ENCODE measurements at regions not wholly inside any gene's neighbourhood (a gene's known extent, or its start where the extent isn't known, plus 50 kb on each side); places are given as distances from the start of the nearest gene placed in this dataset.

DNA sequence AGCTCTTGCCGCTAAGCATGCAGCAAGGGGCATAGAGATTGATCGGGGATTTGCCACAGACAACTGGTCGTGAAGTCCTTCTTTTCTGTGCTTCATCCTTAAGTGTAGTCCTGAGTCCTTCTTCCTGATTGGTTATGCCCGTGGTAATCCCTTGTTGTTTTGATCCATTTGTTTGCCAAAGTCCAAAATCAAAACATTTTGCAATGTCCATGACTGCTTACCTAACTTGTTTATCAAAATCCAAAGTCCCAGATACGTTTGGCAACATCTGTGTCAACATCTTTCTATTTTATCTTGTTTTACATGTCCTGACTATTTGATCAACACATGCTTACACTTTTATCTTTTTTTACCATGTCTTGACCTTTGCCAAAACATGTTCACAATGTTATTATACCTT is 229.0 kb upstream of the ZNF804A start:
- Histone ChIP-seq H3K27me3 (ENCODE audit: control insufficient read depth, insufficient read depth, low read length) (no peaks in the 10 kb centered on the region), H3K4me1 (ENCODE audit: control insufficient read depth in 2 of 3, insufficient read depth in 2 of 3, low read depth in 1 of 3, low read length in 3 of 3) (no peaks in the 10 kb centered on the region), H3K27ac (ENCODE audit: low read depth in 2 of 2, low read length in 2 of 2) (no peak overlapping the region), H3K9ac (ENCODE audit: low read length in 3 of 3) (no peak overlapping the region), H3K36me3 (ENCODE audit: control insufficient read depth in 2 of 3, insufficient read depth in 3 of 3, low read length in 3 of 3) (no peaks in the 10 kb centered on the region), H3K9me3 (ENCODE audit: control insufficient read depth in 2 of 3, insufficient read depth in 1 of 3, low read length in 3 of 3) (no peaks in the 10 kb centered on the region), H3K4me3 (ENCODE audit: low read length in 3 of 3) (no peak overlapping the region)
- intact Hi-C loops (cut with DNase I) = no loop called here
- no peak for TF ChIP-seq CTCF (IDR thresholded peaks at IDR 0.05; ENCODE audit: borderline replicate concordance, extremely low read depth, insufficient read depth)
- FAIRE-seq = no peak
- no peak for DNase-seq

DNA sequence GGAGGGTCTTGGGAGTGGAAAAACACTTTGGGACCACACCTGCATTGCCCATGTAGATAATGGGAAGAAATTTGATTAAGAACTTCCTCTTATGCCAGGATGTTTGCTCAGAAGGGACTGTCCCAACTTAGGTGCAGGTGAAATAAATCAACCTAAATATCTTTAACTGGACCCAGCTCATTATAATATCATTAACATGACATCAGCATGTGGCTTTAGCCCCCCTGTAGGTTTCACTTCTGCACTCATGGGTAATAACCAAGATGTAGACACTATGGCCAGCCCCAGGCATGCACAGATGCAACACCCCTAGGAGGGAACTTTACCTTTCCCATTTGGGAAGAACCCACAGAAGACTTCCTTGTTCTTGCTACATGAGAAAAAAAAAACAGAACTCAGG is 227.4 kb upstream of the ZNF804A start:
- Histone ChIP-seq H3K27me3 (ENCODE audit: control insufficient read depth, insufficient read depth, low read length) (no peaks in the 10 kb centered on the region), H3K4me3 (ENCODE audit: low read length in 3 of 3) (no peak overlapping the region), H3K36me3 (ENCODE audit: control insufficient read depth in 2 of 3, insufficient read depth in 3 of 3, low read length in 3 of 3) (no peaks in the 10 kb centered on the region), H3K9me3 (ENCODE audit: control insufficient read depth in 2 of 3, insufficient read depth in 1 of 3, low read length in 3 of 3) (no peaks in the 10 kb centered on the region), H3K27ac (ENCODE audit: low read depth in 2 of 2, low read length in 2 of 2) (no peak overlapping the region), H3K4me1 (ENCODE audit: control insufficient read depth in 2 of 3, insufficient read depth in 2 of 3, low read depth in 1 of 3, low read length in 3 of 3) (no peaks in the 10 kb centered on the region), H3K9ac (ENCODE audit: low read length in 3 of 3) (no peak overlapping the region)
- TF ChIP-seq CTCF (IDR thresholded peaks at IDR 0.05; ENCODE audit: borderline replicate concordance, extremely low read depth, insufficient read depth) = no peak
- no peak for DNase-seq
- no peak for FAIRE-seq
- intact Hi-C loops (cut with DNase I) = no loop called here

- Histone ChIP-seq H3K27ac (ENCODE audit: low read depth in 2 of 2, low read length in 2 of 2) (no peak overlapping the region), H3K4me3 (ENCODE audit: low read length in 3 of 3) (no peak overlapping the region), H3K36me3 (ENCODE audit: control insufficient read depth in 2 of 3, insufficient read depth in 3 of 3, low read length in 3 of 3) (no peaks in the 10 kb centered on the region), H3K4me1 (ENCODE audit: control insufficient read depth in 2 of 3, insufficient read depth in 2 of 3, low read depth in 1 of 3, low read length in 3 of 3) (no peaks in the 10 kb centered on the region), H3K9me3 (ENCODE audit: control insufficient read depth in 2 of 3, insufficient read depth in 1 of 3, low read length in 3 of 3) (no peaks in the 10 kb centered on the region), H3K27me3 (ENCODE audit: control insufficient read depth, insufficient read depth, low read length) (no peaks in the 10 kb centered on the region), H3K9ac (ENCODE audit: low read length in 3 of 3) (no peak overlapping the region)
- intact Hi-C loops (cut with DNase I) = no loop called here
- TF ChIP-seq CTCF (IDR thresholded peaks at IDR 0.05; ENCODE audit: borderline replicate concordance, extremely low read depth, insufficient read depth) = no peak
- no peak for FAIRE-seq
- no peak for DNase-seq
These were observed 226.7 kb upstream of the ZNF804A start for GRCh38 chr2:184371641-184372040.

- DNase-seq (no peak), FAIRE-seq (no peak)
- Histone ChIP-seq H3K9ac (ENCODE audit: low read length in 3 of 3) (no peak overlapping the region), H3K4me1 (ENCODE audit: control insufficient read depth in 2 of 3, insufficient read depth in 2 of 3, low read depth in 1 of 3, low read length in 3 of 3) (no peaks in the 10 kb centered on the region), H3K27me3 (ENCODE audit: control insufficient read depth, insufficient read depth, low read length) (no peaks in the 10 kb centered on the region), H3K27ac (ENCODE audit: low read depth in 2 of 2, low read length in 2 of 2) (no peak overlapping the region), H3K4me3 (ENCODE audit: low read length in 3 of 3) (no peak overlapping the region), H3K9me3 (ENCODE audit: control insufficient read depth in 2 of 3, insufficient read depth in 1 of 3, low read length in 3 of 3) (no peaks in the 10 kb centered on the region), H3K36me3 (ENCODE audit: control insufficient read depth in 2 of 3, insufficient read depth in 3 of 3, low read length in 3 of 3) (no peaks in the 10 kb centered on the region)
- no peak for TF ChIP-seq CTCF (IDR thresholded peaks at IDR 0.05; ENCODE audit: borderline replicate concordance, extremely low read depth, insufficient read depth)
- intact Hi-C loops (cut with DNase I) = no loop called here
These were observed 225.8 kb upstream of the ZNF804A start for GRCh38 chr2:184372484-184372883.
